ENCODE measurements at regions not wholly inside any gene's neighbourhood (a gene's known extent, or its start where the extent isn't known, plus 50 kb on each side); places are given as distances from the start of the nearest gene placed in this dataset.
"Not testable (repeated sequence)": the region's sequence is repeated elsewhere in the genome, so short reads cannot be mapped to it uniquely, and the experiment has no call there.

DNA sequence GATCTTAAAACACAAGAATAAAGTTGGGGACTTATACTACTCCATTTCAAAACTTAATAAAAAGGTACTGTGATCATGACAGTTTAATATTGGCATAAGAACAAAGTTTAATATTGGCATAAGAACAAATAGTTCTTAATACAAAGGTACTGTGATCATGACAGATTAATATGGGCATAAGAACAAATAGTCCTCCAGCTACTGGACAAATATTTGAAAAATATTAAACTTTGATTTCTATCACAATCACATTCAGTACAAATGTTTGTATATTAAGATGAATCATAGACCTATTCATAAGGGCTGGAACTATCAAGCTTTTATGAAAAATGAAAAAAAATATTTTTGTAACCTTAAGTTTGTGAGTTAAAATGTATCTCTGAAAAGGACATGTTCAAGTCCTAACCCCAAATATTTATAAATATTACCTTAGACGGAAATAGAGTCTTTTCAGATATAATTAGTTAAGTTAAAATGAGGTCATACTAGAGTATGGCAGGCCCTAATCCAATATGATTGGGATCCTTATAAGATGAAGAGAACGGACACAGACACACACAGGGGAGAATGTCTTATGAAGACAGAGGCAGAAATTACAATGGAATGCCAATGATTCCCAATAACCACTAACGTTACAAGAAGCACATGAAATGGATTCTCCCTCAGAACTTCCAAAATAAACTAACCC lies 79.1 kb upstream of the RGS1 start:
- TF ChIP-seq POLR2AphosphoS5 (IDR thresholded peaks at IDR 0.05): no peak
- no peak for TF ChIP-seq EP300 (IDR thresholded peaks at IDR 0.05)
- TF ChIP-seq, protein P1, sequence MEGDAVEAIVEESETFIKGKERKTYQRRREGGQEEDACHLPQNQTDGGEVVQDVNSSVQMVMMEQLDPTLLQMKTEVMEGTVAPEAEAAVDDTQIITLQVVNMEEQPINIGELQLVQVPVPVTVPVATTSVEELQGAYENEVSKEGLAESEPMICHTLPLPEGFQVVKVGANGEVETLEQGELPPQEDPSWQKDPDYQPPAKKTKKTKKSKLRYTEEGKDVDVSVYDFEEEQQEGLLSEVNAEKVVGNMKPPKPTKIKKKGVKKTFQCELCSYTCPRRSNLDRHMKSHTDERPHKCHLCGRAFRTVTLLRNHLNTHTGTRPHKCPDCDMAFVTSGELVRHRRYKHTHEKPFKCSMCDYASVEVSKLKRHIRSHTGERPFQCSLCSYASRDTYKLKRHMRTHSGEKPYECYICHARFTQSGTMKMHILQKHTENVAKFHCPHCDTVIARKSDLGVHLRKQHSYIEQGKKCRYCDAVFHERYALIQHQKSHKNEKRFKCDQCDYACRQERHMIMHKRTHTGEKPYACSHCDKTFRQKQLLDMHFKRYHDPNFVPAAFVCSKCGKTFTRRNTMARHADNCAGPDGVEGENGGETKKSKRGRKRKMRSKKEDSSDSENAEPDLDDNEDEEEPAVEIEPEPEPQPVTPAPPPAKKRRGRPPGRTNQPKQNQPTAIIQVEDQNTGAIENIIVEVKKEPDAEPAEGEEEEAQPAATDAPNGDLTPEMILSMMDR (IDR thresholded peaks at IDR 0.05): no peak
- Histone ChIP-seq H3K4me3 (no peak overlapping the region), H3K9me3 (no peaks in the 10 kb centered on the region), H3K27me3 (no peaks in the 10 kb centered on the region), H3K27ac (no peak overlapping the region), H3K4me1 (no peaks in the 10 kb centered on the region), H3K36me3 (no peaks in the 10 kb centered on the region)
- no peak for ATAC-seq (ENCODE audit: low FRiP score in 2 of 2)
- 76 to 80% methylated on average over 3 of the region's 3 CpGs for WGBS, 2 donors
- no peak for DNase-seq

DNA sequence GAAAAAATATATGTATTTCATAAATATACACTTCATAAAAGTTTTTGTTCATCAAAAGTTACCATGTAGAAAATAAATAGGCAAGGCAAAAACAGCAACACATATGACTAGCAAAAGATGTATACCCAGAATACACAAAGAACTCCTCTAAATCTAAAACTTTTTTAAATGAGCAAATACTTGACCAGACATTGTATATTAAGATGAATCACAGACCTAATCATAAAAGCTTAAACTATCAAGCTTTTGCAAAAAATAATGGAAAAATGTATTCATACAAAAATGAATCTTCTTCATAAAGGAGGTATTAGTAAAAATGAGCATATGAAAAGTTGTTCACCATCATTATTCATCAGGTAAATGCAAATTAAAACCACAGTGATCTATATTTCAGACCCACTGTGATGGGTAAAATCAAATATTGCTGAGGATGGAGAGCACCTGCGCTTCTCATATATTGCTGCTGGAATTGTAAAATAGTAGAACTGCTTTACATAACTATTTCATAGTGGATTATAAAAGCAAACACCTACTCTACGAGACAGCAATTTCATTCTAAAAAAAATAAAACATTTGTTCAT lies 78.3 kb upstream of the RGS1 start:
- H3K4me3 ChIP-seq: no peak overlapping the region
- H3K9me3 ChIP-seq: no peaks in the 10 kb centered on the region
- H3K4me1 ChIP-seq: no peaks in the 10 kb centered on the region
- H3K27me3 ChIP-seq: no peaks in the 10 kb centered on the region
- DNase-seq: no peak
- no peak for ATAC-seq (ENCODE audit: low FRiP score in 2 of 2)
- H3K27ac ChIP-seq: no peak overlapping the region
- TF ChIP-seq POLR2AphosphoS5 (IDR thresholded peaks at IDR 0.05): no peak
- no peak for TF ChIP-seq EP300 (IDR thresholded peaks at IDR 0.05)
- TF ChIP-seq, protein P1 (IDR thresholded peaks at IDR 0.05): no peak
- no peak for TF ChIP-seq POLR2A (IDR thresholded peaks at IDR 0.05)
- H3K36me3 ChIP-seq: no peaks in the 10 kb centered on the region
- 88 to 92% methylated on average over 2 of the region's 2 CpGs for WGBS, 2 donors

DNA sequence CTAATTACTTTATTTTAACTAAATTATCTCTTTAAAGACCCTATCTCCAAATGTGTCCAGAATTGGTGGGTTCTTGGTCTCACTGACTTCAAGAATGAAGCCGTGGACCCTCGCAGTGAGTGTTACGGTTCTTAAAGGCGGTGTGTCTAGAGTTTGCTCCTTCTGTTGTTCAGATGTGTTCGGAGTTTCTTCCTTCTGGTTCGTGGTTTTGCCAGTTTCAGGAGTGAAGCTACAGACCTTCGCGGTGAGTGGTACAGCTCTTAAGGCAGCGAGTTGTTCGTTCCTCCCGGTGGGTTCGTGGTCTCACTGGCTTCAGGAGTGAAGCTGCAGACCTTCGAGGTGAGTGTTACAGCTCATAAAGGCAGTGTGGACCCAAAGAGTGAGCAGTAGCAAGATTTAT lies 77.5 kb upstream of the RGS1 start:
- H3K27me3 ChIP-seq; H3K9me3 ChIP-seq; H3K4me3 ChIP-seq; H3K36me3 ChIP-seq; H3K27ac ChIP-seq; ATAC-seq (ENCODE audit: low FRiP score in 2 of 2); DNase-seq; H3K4me1 ChIP-seq: not testable (repeated sequence)
- WGBS, 2 donors: 93 to 95% methylated on average over 13 of the region's 13 CpGs

DNA sequence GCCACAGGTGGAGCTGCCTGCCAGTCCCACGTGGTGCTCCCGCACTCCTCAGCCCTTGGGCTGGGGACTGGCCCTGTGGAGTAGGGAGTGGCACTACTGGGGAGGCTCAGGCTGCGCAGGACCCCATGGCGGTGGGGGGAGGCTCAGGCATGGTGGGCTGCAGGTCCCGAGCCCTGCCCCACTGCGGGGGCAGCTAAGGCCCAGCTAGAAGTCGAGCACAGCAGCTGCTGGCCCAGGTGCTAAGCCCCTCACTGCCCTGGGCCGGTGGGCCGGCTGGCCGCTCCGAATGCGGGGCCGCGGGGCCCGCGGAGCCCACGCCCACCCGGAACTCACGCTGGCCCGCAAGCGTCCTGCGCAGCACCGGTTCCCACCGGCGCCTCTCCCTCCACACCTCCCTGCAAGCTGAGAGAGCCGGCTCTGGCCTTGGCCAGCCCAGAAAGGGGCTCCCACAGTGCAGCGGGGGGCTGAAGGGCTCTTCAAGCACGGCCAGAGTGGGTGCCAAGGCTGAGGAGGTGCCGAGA lies 76.5 kb upstream of the RGS1 start:
- H3K4me3 ChIP-seq; ATAC-seq (ENCODE audit: low FRiP score in 2 of 2); H3K4me1 ChIP-seq; H3K9me3 ChIP-seq; H3K27me3 ChIP-seq; H3K36me3 ChIP-seq; H3K27ac ChIP-seq: not testable (repeated sequence)
- DNase-seq: peak in 1 of 2 donors; percentile 68
- WGBS, 2 donors: 97 to 100% methylated on average over 15 to 25 of the region's 29 CpGs

DNA sequence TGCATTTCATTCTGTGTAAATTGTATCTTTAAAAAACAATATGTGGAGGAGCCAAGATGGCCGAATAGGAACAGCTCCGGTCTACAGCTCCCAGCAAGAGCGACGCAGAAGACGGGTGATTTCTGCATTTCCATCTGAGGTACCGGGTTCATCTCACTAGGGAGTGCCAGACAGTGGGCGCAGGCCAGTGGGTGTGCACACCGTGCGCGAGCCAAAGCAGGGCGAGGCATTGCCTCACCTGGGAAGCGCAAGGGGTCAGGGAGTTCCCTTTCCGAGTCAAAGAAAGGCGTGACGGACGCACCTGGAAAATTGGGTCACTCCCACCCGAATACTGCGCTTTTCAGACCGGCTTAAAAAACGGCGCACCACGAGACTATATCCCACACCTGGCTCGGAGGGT lies 75.0 kb upstream of the RGS1 start:
- H3K4me3 ChIP-seq; H3K36me3 ChIP-seq; H3K9me3 ChIP-seq; ATAC-seq (ENCODE audit: low FRiP score in 2 of 2); H3K27me3 ChIP-seq; H3K4me1 ChIP-seq; H3K27ac ChIP-seq: not testable (repeated sequence)
- DNase-seq: peak in 1 of 2 donors; percentile 33
- 96 to 97% methylated on average over 16 to 23 of the region's 23 CpGs for WGBS, 2 donors

DNA sequence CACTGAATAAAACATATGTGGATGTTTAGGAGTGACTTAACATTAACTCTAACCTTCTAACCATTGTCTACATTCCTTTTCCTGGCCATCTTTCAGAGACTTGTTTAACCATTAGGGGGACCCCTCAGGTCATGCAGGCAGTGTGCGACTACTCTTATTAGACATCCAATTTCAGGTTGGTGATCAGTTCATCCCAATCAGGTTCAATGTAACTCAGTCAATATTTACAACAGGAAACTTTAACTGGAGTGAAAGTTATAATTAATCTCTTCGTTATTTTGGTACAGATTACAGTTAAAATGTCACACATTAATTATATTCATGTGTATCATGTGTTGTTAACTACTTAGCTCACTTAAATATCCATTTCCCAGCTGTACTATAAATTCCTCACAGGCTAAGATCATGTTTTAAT lies 68.8 kb upstream of the RGS1 start:
- no peak overlapping the region for H3K27ac ChIP-seq
- no peaks in the 10 kb centered on the region for H3K4me1 ChIP-seq
- H3K9me3 ChIP-seq: no peaks in the 10 kb centered on the region
- H3K36me3 ChIP-seq: no peaks in the 10 kb centered on the region
- DNase-seq: no peak
- ATAC-seq (ENCODE audit: low FRiP score in 2 of 2): no peak
- TF ChIP-seq, protein P1 (IDR thresholded peaks at IDR 0.05): peak in 1 of 6 experiments; percentile 6
- TF ChIP-seq EP300 (IDR thresholded peaks at IDR 0.05): no peak
- H3K4me3 ChIP-seq: no peak overlapping the region
- H3K27me3 ChIP-seq: no peaks in the 10 kb centered on the region
- 61 to 65% methylated on average over 2 of the region's 2 CpGs for WGBS, 2 donors

Data from upper lobe of left lung (tissue), 6 donors.